C4-2B (cell line): ENCODE measurements at regions not wholly inside any gene's neighbourhood (a gene's known extent, or its start where the extent isn't known, plus 50 kb on each side); places are given as distances from the start of the nearest gene placed in this dataset.
"Not testable (repeated sequence)": the region's sequence is repeated elsewhere in the genome, so short reads cannot be mapped to it uniquely, and the experiment has no call there.

ENCODE experiments used
- H3K27ac ChIP-seq: fragments of 450-650 bp; 2 replicates; pipeline ENCODE4 v1.5.1; 2017
- ZFX ChIP-seq: fragments of 450-650 bp; IDR thresholded peaks from 2 replicates; pipeline ENCODE4 v1.6.1; 2017
- TF ChIP-seq, protein P1 (sequence below): fragments of 450-650 bp; conservative IDR thresholded peaks from 2 replicates; pipeline ENCODE4 v1.5.1; 2017; ENCODE audit warnings: mild to moderate bottlenecking

DNA sequence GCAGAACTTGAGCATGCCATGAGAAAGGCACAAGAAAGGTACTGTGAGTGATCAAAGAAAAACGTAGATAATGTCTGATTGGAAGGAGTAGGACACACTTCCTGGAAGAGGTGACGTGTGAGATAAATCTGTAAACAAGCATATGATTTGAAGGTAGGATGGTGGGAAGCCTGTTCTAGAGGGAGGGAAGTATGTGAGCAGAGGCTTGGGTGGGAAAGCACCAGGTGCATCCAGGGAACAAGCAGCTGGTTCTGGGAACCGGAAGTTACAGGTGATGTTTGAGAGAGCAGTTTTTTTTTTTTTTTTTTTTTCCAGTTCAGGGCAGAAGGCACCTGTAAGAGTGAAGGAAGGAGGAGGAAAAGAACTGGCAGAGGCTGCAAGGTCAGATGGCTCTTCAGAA is 116.6 kb upstream of the EFEMP1 start:
- TF ChIP-seq, protein P1, sequence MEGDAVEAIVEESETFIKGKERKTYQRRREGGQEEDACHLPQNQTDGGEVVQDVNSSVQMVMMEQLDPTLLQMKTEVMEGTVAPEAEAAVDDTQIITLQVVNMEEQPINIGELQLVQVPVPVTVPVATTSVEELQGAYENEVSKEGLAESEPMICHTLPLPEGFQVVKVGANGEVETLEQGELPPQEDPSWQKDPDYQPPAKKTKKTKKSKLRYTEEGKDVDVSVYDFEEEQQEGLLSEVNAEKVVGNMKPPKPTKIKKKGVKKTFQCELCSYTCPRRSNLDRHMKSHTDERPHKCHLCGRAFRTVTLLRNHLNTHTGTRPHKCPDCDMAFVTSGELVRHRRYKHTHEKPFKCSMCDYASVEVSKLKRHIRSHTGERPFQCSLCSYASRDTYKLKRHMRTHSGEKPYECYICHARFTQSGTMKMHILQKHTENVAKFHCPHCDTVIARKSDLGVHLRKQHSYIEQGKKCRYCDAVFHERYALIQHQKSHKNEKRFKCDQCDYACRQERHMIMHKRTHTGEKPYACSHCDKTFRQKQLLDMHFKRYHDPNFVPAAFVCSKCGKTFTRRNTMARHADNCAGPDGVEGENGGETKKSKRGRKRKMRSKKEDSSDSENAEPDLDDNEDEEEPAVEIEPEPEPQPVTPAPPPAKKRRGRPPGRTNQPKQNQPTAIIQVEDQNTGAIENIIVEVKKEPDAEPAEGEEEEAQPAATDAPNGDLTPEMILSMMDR = no peak
- TF ChIP-seq ZFX = no peak
- H3K27ac ChIP-seq = no peak overlapping the region

DNA sequence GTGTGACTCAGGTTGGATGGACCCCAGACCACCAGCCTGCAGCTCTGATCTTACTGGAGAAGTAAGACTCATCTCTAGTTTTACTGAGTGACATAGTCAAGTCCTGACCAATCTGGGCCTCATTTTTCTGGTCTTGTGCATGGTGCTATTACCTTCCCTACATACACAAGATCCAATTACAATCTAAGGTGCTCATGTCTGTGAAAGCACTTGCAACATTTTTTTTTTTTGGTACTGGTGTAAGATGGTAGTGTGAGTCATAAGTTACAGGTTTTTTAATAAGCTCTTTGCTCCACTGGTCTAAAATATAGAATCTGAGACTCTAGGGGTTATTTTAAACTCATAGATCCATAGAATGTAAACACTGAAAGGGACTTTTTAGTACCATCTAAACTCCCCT is 117.3 kb upstream of the EFEMP1 start:
- TF ChIP-seq, protein P1 = no peak
- no peak for TF ChIP-seq ZFX
- H3K27ac ChIP-seq = no peak overlapping the region

DNA sequence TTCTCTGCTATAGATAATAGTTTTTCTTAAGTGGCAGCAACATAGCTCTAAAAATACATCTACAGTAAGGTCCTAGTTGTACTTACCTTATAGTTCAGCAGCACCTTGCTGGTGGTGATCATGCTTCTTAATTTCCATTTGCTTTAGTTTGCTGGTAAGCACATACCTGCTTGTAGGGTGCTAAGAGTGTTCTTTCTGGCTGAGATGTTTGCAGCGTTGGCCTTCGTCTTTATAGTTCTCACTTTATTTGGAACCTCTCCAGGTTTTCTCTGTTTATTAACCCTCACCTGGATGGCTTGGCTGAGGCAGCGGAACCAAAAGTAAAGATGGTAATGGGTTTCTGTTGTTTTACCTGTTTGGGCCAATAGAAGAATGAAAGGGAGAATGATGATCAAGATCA is 123.6 kb upstream of the EFEMP1 start:
- TF ChIP-seq, protein P1 = no peak
- no peak for TF ChIP-seq ZFX
- H3K27ac ChIP-seq = no peak overlapping the region

DNA sequence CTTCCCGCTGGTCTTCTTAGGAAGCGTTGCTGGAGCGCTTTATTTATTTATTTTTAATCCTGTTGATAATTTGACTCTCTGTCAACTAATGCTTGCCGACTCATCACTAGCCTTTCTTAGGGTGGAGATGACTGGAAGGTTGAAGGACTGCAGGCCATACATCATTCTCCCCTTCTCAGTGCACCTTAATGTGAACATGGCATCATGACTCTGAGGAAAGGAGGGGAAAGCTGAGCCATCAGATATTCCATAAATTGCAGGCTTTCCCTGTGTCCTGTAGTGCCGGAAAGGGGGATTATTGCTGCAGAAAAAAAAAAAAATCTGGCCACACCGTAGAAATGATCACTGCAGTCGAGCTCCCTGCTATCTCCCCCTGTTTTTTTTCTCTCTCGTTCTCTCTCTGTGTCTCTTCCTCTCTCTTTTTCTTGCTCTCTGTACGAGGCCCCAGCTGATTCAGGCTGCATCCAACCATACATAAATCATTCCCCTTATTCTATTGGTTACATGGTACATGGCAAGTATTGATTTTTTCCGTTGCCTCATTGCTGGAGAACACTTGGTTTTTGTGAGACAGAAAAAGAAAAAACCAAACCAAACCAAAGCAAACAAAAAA is 125.8 kb upstream of the EFEMP1 start:
- TF ChIP-seq, protein P1 = no peak
- no peak for TF ChIP-seq ZFX
- H3K27ac ChIP-seq = no peak overlapping the region

DNA sequence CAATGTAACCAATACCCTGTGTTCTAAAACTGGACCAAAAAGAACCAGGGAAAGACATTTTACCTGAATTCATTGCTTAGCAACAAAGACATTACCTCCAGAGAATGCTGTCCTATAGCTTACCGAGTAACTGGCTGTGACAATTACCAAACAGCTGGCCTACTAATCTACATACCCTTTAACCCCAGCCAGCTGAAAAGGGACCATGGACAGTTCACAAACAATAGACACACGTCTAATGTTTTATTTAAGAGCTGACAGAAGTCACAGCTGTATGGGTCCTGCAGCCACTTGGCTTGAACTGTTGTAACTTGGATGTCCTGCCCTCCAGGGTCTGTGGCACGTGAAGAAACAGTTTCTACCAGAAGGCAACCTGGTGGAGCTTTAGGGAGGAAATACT is 130.1 kb upstream of the EFEMP1 start:
- TF ChIP-seq, protein P1 = no peak
- TF ChIP-seq ZFX = no peak
- no peak overlapping the region for H3K27ac ChIP-seq

DNA sequence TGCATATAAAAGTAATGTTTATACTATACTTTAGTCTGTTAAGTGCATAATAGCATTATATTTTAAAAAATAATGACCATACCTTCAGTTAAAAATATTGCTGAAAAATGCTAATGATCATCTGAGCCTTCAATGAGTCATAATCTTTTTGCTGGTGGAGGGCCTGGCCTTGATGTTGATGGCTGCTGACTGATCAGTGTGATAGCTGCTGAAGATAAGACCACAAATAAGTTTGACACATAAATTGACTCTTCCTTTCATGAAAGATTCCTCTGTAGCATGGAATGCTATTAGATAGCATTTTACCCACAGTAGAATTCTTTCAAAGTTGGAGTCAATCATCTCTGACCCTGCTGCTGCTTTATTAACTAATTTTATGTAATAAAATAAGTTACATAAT is 128.4 kb upstream of the CCDC85A start:
- H3K27ac ChIP-seq = no peak overlapping the region
- TF ChIP-seq, protein P1 = no peak
- no peak for TF ChIP-seq ZFX

DNA sequence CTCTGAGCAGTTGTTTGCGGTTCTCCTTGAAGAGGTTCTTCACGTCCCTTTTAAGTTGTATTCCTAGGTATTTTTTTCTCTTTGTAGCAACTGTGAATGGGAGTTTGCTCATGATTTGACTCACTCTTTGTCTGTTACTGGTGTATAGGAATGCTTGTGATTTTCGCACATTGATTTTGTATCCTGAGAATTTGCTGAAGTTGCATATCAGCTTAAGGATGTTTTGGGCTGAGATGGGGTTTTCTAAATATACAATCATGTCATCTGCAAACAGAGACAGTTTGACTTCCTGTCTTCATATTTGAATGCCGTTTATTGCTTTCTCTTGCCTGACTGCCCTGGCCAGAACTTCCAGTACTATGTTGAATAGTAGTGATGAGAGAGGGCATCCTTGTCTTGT is 122.5 kb upstream of the CCDC85A start:
- not testable (repeated sequence) for H3K27ac ChIP-seq

DNA sequence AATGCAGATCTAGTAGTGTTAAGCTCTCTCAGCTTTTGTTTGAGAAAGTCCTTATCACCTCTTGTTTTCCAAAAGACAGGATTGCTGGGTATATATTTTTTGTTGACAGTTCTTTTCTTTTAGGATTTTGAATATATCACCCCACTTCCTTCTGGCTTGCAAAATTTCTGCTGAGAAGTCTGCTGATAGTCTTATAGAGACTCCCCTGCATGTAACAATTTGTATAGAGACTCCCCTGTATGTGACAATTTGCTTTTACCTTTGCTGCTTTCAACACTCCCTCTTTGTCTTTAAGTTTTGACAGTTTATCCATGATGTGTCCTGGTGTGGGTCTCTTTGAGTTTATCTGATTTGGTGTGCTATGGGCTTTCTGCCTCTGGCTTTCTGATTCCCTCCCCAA is 115.0 kb upstream of the CCDC85A start:
- H3K27ac ChIP-seq = no peak overlapping the region
- TF ChIP-seq, protein P1 = no peak
- no peak for TF ChIP-seq ZFX
